ENCODE measurements at regions not wholly inside any gene's neighbourhood (a gene's known extent, or its start where the extent isn't known, plus 50 kb on each side); places are given as distances from the start of the nearest gene placed in this dataset.

GRCh38 chr5:73314395-73315257 lies 134.0 kb downstream of the FOXD1 start:
- Histone ChIP-seq H3K27ac (ENCODE audit: insufficient read length, low read depth, low read length) (no peak overlapping the region), H2BK120ac (ENCODE audit: low read depth, low read length, poor library complexity, severe bottlenecking) (no peak overlapping the region), H3K56ac (ENCODE audit: insufficient read length, low read depth, low read length) (no peak overlapping the region), H2BK5ac (ENCODE audit: insufficient read length, low read length) (no peak overlapping the region), H4K8ac (replicated peaks; ENCODE audit: insufficient read length, low read depth, low read length) (no peak overlapping the region), H4K20me1 (ENCODE audit: control insufficient read depth, insufficient read depth, insufficient read length) (no peaks in the 10 kb centered on the region), H3T11ph (ENCODE audit: low read length) (no peak overlapping the region), H2BK12ac (ENCODE audit: insufficient read length, low read depth, low read length) (no peak overlapping the region), H2BK20ac (ENCODE audit: low read depth, low read length, poor library complexity, severe bottlenecking) (no peak overlapping the region), H3K4me2 (ENCODE audit: insufficient read depth, insufficient read length, low read length) (no peak overlapping the region), H3K27me3 (ENCODE audit: insufficient read depth, low read length) (peaks cover 6% of the 10 kb centered on the region; the same call in 1 of the 2 replicates), H3K18ac (ENCODE audit: insufficient read length, low read depth, low read length) (no peak overlapping the region), H3K23me2 (ENCODE audit: insufficient read length, low read depth, low read length, poor library complexity, severe bottlenecking) (peaks cover 4% of the 10 kb centered on the region), H4K91ac (ENCODE audit: insufficient read length, low read depth, low read length) (no peak overlapping the region), H3K14ac (ENCODE audit: insufficient read depth, low read length) (no peak overlapping the region), H4K5ac (ENCODE audit: insufficient read length, low read depth, low read length) (no peak overlapping the region), H3K9ac (ENCODE audit: extremely low read depth, insufficient read length, low read length) (no peak overlapping the region), H3K79me2 (ENCODE audit: insufficient read depth, low read length) (no peaks in the 10 kb centered on the region), H3K23ac (ENCODE audit: insufficient read length, low read depth, low read length) (no peak overlapping the region), H3K79me1 (ENCODE audit: insufficient read depth, low read depth, low read length, poor library complexity, severe bottlenecking) (no peaks in the 10 kb centered on the region), H2AFZ (ENCODE audit: low read length) (no peak overlapping the region), H2BK15ac (ENCODE audit: low read depth, low read length) (no peak overlapping the region), H3K4me1 (ENCODE audit: insufficient read depth, low read length) (no peaks in the 10 kb centered on the region), H3K4ac (ENCODE audit: low read depth, low read length) (no peak overlapping the region), H2AK5ac (ENCODE audit: insufficient read length, low read length) (no peak overlapping the region), H3K9me3 (ENCODE audit: control insufficient read depth, low read depth, low read length) (no peaks in the 10 kb centered on the region)
- DNase-seq = no peak
- H3K36me3 Mint-ChIP-seq (ENCODE audit: insufficient read depth in 1 of 3, low read depth in 3 of 3) = no peaks in the 10 kb centered on the region
- H3K9me3 Mint-ChIP-seq = no peaks in the 10 kb centered on the region
- peaks cover 10 to 12% of the 10 kb centered on the region in 2 experiments for H3K4me1 Mint-ChIP-seq
- H3K27me3 Mint-ChIP-seq (ENCODE audit: low read depth) = peaks cover 52% of the 10 kb centered on the region
- no peak overlapping the region for H3K4me3 Mint-ChIP-seq
- no peak for TF ChIP-seq CTCF (conservative IDR thresholded peaks at IDR 0.05)
- no CpG with 5 or more reads among the region's 8 CpGs for WGBS (ENCODE audit: extremely low coverage, insufficient read length, low lambda C conversion rate)
- no peak overlapping the region for H3K27ac Mint-ChIP-seq

Data from H9 (cell line).